Ovary (tissue), 7 donors: ENCODE measurements at regions not wholly inside any gene's neighbourhood (a gene's known extent, or its start where the extent isn't known, plus 50 kb on each side); places are given as distances from the start of the nearest gene placed in this dataset.

Source experiments
- DNase-seq, 5 donors: peaks; one replicate each; pipeline ENCODE4 v3.0.0-alpha.2; 2019 to 2020
- H3K27ac ChIP-seq, 2 donors: fragments of 200-600 bp; one replicate each; pipeline versions ENCODE4 v1.5.1 to v1.8.0; 2019 to 2022
- H3K27me3 ChIP-seq: fragments of 200-600 bp; one replicate; pipeline ENCODE4 v1.8.0; 2022
- H3K36me3 ChIP-seq: fragments of 200-600 bp; sonication (generic); one replicate; pipeline ENCODE4 v1.5.1; 2019
- H3K4me1 ChIP-seq: one replicate; pipeline ENCODE4 v1.8.1; 2013; ENCODE audit warnings: mild to moderate bottlenecking, moderate library complexity; ENCODE audit not compliant: insufficient read depth
- H3K4me3 ChIP-seq: fragments of 200-600 bp; sonication (generic); one replicate; pipeline ENCODE4 v1.5.1; 2017
- H3K9me3 ChIP-seq, 2 donors: fragments of 200-600 bp in 1 of 2; sonication (generic) in 1 of 2; one replicate each; pipeline versions ENCODE4 v1.5.1 to v1.8.1; 2013 to 2019; ENCODE audit warnings: mild to moderate bottlenecking in 1 of 2, moderate library complexity in 1 of 2
- CTCF ChIP-seq, 3 donors: fragments of 450-650 bp in 2 of 3; fragments of 200-600 bp in 1 of 3; IDR thresholded peaks; one replicate each; pipeline versions ENCODE4 v1.5.1 to v1.8.0; 2016 to 2022; ENCODE audit warnings: antibody characterized with exemption in 3 of 3, mild to moderate bottlenecking in 1 of 3
- EP300 ChIP-seq: sonication (generic); formaldehyde crosslinking; IDR thresholded peaks from one replicate; pipeline ENCODE4 v1.6.1; 2017; ENCODE audit warnings: antibody characterized with exemption
- POLR2A ChIP-seq: fragments of 450-650 bp; IDR thresholded peaks from one replicate; pipeline ENCODE4 v1.6.1; 2017; ENCODE audit warnings: antibody characterized with exemption, mild to moderate bottlenecking, moderate library complexity
- WGBS, 3 donors: extraction: QIAGEN DNeasy Blood & Tissue Kit in 1 of 3; methylation state at CpG; one replicate each; pipeline versions ENCODE4 v1.1.5 to v1.1.7; 2013 to 2017; 5-methylcytosine and 5-hydroxymethylcytosine counted together
- intact Hi-C, 4 donors: fragments of 100-400 bp; cut with DNase I; formaldehyde crosslinking; loops; one replicate each; pipeline versions ENCODE4 v1.11.0 to v1.15.1; 2022 to 2023
- donor health status: DM: no; HTN: no; CAD: no; lungs with moderate emphysema.
- donor health status: DM: no; HTN: no; CAD: no.
- donor health status: Bipolar disorder and iron deficiency.
- donor health status: DM: no; HTN: no; CAD: no.
- donor health status: DM: yes; HTN: yes; CAD: no.

- Histone ChIP-seq H3K9me3 (no peaks in the 10 kb centered on the region), H3K4me3 (no peak overlapping the region), H3K27ac (no peak overlapping the region), H3K36me3 (no peaks in the 10 kb centered on the region), H3K4me1 (no peaks in the 10 kb centered on the region), H3K27me3 (no peaks in the 10 kb centered on the region)
- TF ChIP-seq POLR2A (no peak), CTCF (IDR thresholded peaks at IDR 0.05) (no peak), EP300 (no peak)
- intact Hi-C loops, result no loop called here
- WGBS, 3 donors, result 69 to 81% (median 72%) methylated on average over 3 of the region's 3 CpGs
- no peak for DNase-seq
Observed at GRCh38 chr17:73841431-73842060, 197.3 kb upstream of the SDK2 start.

- no peaks in the 10 kb centered on the region for H3K27me3 ChIP-seq
- no peak for DNase-seq
- H3K4me3 ChIP-seq, result no peak overlapping the region
- no peak overlapping the region for H3K27ac ChIP-seq
- TF ChIP-seq EP300, result no peak
- TF ChIP-seq CTCF (IDR thresholded peaks at IDR 0.05), result no peak
- no peak for TF ChIP-seq POLR2A
- no peaks in the 10 kb centered on the region for H3K9me3 ChIP-seq
- intact Hi-C loops, result no loop called here
- no peaks in the 10 kb centered on the region for H3K4me1 ChIP-seq
- WGBS, 3 donors, result 81 to 86% (median 83%) methylated on average over 12 of the region's 12 CpGs
- H3K36me3 ChIP-seq, result no peaks in the 10 kb centered on the region
Observed at GRCh38 chr17:73847952-73848351, 203.7 kb upstream of the SDK2 start.

GRCh38 chr17:73850426-73850825 lies 206.2 kb upstream of the SDK2 start:
- Histone ChIP-seq H3K36me3 (no peaks in the 10 kb centered on the region), H3K27ac (no peak overlapping the region), H3K4me3 (no peak overlapping the region), H3K9me3 (no peaks in the 10 kb centered on the region), H3K4me1 (no peaks in the 10 kb centered on the region), H3K27me3 (no peaks in the 10 kb centered on the region)
- TF ChIP-seq POLR2A, result no peak
- no peak for TF ChIP-seq CTCF (IDR thresholded peaks at IDR 0.05)
- no peak for TF ChIP-seq EP300
- intact Hi-C loops, result no loop called here
- no peak for DNase-seq
- 64 to 74% (median 74%) methylated on average over 3 of the region's 3 CpGs for WGBS, 3 donors

- intact Hi-C loops, result no loop called here
- no peak for DNase-seq
- Histone ChIP-seq H3K4me3 (no peak overlapping the region), H3K27ac (no peak overlapping the region), H3K4me1 (no peaks in the 10 kb centered on the region), H3K36me3 (no peaks in the 10 kb centered on the region), H3K9me3 (no peaks in the 10 kb centered on the region), H3K27me3 (no peaks in the 10 kb centered on the region)
- TF ChIP-seq EP300 (no peak), CTCF (IDR thresholded peaks at IDR 0.05) (no peak), POLR2A (no peak)
- 69 to 80% (median 79%) methylated on average over 2 of the region's 2 CpGs for WGBS, 3 donors
Observed at GRCh38 chr17:73851091-73851490, 206.8 kb upstream of the SDK2 start.
